ENCODE measurements at regions not wholly inside any gene's neighbourhood (a gene's known extent, or its start where the extent isn't known, plus 50 kb on each side); places are given as distances from the start of the nearest gene placed in this dataset.

DNA sequence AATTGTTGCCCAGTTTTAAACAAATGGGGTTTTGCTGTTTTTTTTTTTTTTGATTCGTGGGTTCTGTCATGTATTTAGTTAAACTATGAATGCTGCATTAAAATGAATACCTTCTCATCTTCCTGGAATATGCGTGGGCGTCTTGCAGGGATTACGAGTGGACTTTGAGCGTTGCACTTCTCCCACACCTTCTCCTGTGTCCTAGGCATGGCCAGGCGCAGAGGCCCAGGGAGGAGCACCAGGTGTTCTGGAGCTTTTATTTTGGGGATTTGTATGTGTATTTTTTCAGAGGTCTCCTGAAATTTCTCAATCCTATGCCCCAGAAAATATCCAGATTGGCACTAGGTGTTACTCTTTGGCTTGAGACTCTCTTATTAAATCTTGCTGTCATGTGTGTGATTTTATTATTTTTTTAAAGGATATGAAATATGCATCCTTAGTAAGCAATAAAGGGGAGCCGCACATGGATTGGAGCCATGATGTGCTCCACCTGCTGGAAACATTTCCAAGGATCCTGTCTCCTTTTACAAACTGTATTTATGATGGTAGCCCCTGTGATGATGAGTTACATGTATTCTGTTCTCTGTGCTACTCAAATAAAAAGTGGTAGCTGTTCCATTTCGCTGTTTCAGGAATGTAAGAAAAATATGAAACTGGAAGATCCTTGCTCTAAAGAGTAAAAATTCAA, 482.2 kb upstream of the KLF6 start:
- Histone ChIP-seq H3K4me1 (no peaks in the 10 kb centered on the region), H3K36me3 (replicated peaks) (no peaks in the 10 kb centered on the region), H3K9me3 (no peaks in the 10 kb centered on the region), H3K27me3 (ENCODE audit: low read depth) (no peaks in the 10 kb centered on the region), H3K4me3 (no peak overlapping the region)
- DNase-seq (ENCODE audit: low spot score in 2 of 2): no peak
- in situ Hi-C loops (cut with MboI; ENCODE audit: low sequenced_read_pairs): no loop called here

DNA sequence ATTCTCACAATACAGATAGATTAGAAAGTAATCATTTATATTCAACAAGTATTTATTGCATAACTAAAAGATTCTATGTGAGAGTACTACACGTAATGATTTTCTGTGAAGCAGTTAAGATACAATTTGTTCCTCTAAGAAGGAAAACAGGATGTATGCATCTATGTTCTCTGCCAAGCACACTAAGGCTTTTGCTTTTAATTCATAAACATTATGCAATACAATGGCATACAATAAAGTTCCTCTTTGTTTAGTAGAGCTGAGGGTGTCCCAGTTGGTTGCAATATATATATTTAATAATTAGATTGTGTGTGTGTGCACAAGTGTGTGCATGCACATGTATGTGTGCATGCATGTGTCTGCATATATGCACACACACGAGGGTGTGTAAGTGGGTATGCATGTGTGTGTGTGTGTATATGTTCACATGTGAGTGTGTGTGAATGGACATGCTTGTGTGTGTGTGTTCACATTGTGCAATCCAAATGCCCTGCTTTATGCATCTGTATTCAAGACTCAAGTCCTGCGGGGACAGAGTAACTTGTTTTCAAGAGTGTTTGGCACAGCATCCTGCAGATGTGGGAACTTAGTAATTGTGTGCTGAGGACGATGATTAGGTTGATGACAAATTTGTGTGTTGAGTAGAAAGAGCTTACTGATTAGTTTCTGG, 481.5 kb upstream of the KLF6 start:
- DNase-seq (ENCODE audit: low spot score in 2 of 2): no peak
- H3K4me3 ChIP-seq: no peak overlapping the region
- no peaks in the 10 kb centered on the region for H3K9me3 ChIP-seq
- no peaks in the 10 kb centered on the region for H3K36me3 ChIP-seq (replicated peaks)
- no peaks in the 10 kb centered on the region for H3K27me3 ChIP-seq (ENCODE audit: low read depth)
- H3K4me1 ChIP-seq: no peaks in the 10 kb centered on the region
- in situ Hi-C loops (cut with MboI; ENCODE audit: low sequenced_read_pairs): no loop called here

DNA sequence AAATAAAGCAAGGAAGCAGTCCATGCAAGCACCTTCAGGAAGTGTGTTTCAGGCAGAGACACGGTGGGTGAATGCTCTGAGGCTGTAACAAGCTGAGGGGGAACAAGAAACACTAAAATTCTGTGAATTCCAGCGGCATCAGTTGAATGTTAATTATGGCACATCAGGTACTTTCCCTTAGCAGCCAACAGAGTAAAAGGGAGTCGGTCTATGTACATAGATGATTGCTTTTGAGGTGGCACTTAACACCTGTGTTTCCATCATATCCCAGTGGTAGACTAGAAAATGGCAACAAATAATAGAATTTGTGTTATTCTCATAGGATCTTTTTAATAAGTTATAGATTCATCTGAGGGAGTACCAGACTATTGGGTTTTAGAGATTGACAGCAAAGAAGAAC, 481.0 kb upstream of the KLF6 start:
- no peaks in the 10 kb centered on the region for H3K9me3 ChIP-seq
- in situ Hi-C loops (cut with MboI; ENCODE audit: low sequenced_read_pairs): no loop called here
- H3K4me1 ChIP-seq: no peaks in the 10 kb centered on the region
- DNase-seq (ENCODE audit: low spot score in 2 of 2): no peak
- H3K27me3 ChIP-seq (ENCODE audit: low read depth): no peaks in the 10 kb centered on the region
- no peaks in the 10 kb centered on the region for H3K36me3 ChIP-seq (replicated peaks)
- no peak overlapping the region for H3K4me3 ChIP-seq

DNA sequence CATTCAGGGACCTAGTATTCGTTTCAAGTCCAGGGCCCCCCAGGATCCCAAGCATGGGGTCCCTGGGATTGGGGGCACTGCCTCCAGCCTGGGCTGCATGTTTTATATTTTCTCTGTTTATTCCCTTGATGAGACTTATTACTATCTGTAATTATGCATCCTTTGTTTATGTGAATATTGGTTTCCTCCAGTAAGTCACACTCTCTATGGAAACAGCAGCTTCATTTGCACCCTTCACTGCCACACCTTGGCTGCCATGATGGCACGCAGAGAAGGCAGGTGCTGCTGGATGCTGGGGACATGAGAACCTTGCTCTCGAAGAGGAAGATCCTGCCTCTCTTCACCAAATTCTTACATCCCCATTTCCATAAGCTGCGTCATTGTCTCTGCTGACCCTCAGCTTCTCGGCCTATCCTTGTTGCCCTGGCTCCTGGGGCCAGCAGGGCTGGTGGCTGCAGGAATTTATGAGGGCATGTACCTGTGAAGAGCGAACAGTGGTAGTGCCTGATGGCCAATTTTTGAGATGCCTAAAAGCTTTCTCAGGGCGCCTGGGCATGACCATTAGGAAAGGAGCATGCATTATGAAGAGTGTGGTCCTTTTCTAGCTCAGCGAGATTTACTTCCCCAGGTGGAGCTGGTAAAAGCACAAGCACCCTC, 479.3 kb upstream of the KLF6 start:
- in situ Hi-C loops (cut with MboI; ENCODE audit: low sequenced_read_pairs): no loop called here
- Histone ChIP-seq H3K4me1 (no peaks in the 10 kb centered on the region), H3K9me3 (no peaks in the 10 kb centered on the region), H3K27me3 (ENCODE audit: low read depth) (no peaks in the 10 kb centered on the region), H3K36me3 (replicated peaks) (no peaks in the 10 kb centered on the region), H3K4me3 (no peak overlapping the region)
- DNase-seq (ENCODE audit: low spot score in 2 of 2): no peak

DNA sequence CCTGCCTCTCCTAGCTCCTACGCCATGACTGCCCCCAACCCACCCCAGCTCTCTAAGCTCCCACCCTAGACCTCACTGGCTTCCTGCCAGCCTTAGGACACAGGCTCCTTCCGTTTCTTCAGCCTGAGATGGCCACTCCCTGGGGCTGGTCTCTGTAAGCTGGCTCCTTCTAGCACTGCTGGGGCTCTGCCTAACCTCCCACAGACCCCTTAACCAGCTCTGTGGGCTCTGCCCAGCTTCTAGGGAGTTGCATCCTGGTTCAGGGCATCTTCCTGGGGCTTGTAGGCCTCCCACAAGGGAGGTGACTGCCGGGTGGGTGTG, 478.6 kb upstream of the KLF6 start:
- Histone ChIP-seq H3K9me3 (no peaks in the 10 kb centered on the region), H3K36me3 (replicated peaks) (no peaks in the 10 kb centered on the region), H3K4me3 (no peak overlapping the region), H3K27me3 (ENCODE audit: low read depth) (no peaks in the 10 kb centered on the region), H3K4me1 (no peaks in the 10 kb centered on the region)
- in situ Hi-C loops (cut with MboI; ENCODE audit: low sequenced_read_pairs): no loop called here
- no peak for DNase-seq (ENCODE audit: low spot score in 2 of 2)

DNA sequence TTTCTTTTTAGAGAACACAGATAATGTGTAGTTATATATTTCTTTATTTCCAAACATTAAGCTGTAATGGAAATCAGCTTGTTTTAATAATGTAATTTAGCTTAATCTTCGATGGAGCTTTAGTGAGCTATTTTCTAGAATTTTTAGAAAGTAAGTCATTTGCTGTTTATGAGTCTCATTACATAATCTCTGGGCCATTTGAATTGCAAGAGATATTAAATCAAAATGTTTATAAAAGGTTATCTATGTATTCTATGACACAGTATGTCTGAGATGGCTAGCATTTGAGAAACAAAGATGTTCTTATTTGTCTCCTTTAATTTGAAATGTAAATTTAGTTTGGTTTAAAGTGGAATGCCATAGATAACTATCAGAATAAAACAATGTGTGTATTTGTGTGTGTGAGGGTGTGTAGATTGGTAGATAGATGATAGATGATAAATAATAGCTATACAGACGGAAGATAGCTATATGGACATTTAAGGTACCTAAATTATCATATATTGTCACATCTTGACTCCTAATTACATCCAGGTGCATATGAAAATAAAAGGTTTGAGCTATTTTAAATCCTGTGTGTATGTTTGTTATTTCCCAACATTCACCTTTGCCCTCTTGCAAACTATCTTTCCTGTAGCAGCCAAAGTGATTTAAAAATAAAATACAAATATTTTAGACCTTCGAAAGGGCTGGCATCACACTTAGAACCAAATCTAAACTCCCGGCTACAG, 478.0 kb upstream of the KLF6 start:
- Histone ChIP-seq H3K9me3 (no peaks in the 10 kb centered on the region), H3K36me3 (replicated peaks) (no peaks in the 10 kb centered on the region), H3K4me3 (no peak overlapping the region), H3K4me1 (no peaks in the 10 kb centered on the region), H3K27me3 (ENCODE audit: low read depth) (no peaks in the 10 kb centered on the region)
- DNase-seq (ENCODE audit: low spot score in 2 of 2): no peak
- in situ Hi-C loops (cut with MboI; ENCODE audit: low sequenced_read_pairs): no loop called here

DNA sequence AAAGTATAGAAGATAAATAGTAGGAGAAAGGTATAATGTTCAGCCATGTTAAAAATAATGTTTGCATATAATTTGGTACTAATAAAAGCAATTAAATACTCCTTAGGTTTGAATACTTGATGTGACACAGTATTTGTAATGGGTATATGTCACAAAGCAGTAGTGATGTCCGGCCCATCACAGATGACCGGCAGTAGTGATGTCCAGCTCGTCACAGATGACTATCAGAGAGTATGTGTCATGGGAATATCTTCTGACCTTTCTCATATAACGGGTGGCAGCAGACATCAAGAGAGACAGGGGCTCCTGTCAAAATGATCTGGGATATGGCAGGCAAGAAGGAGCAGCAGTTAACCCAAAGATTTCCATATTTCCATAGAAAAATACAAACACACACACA, 477.4 kb upstream of the KLF6 start:
- no peak overlapping the region for H3K4me3 ChIP-seq
- DNase-seq (ENCODE audit: low spot score in 2 of 2): no peak
- H3K4me1 ChIP-seq: no peaks in the 10 kb centered on the region
- H3K9me3 ChIP-seq: no peaks in the 10 kb centered on the region
- no peaks in the 10 kb centered on the region for H3K36me3 ChIP-seq (replicated peaks)
- in situ Hi-C loops (cut with MboI; ENCODE audit: low sequenced_read_pairs): no loop called here
- H3K27me3 ChIP-seq (ENCODE audit: low read depth): no peaks in the 10 kb centered on the region

DNA sequence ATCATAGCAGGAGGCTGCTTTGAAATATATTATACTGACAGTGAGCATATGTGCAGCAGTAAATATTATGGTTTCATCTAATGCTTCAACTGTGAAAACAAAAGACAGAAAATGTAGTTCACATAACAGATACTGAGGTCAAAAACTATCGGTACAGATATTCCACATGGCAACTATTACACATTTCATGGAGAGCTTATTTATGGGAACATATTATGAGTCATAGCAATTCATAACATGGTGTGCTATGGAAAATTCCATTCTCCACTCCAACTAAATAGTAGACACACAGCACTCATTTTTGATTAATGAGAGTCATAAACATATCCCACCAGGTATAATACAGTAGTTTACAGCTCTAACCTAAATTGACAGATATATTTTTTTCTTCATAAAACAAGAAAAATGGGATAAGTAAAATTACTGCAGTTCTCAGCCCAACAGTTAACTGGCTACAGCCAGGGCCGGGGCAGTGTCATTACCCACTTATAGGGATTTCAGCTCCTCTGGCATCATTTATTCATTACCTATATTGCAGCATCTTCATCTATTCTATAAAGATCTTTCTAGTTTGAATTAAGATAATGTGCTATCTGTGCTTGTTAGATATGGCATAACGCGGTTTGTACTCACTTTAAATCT, 475.6 kb upstream of the KLF6 start:
- Histone ChIP-seq H3K27me3 (ENCODE audit: low read depth) (no peaks in the 10 kb centered on the region), H3K4me3 (no peak overlapping the region), H3K9me3 (no peaks in the 10 kb centered on the region), H3K36me3 (replicated peaks) (no peaks in the 10 kb centered on the region), H3K4me1 (no peaks in the 10 kb centered on the region)
- in situ Hi-C loops (cut with MboI; ENCODE audit: low sequenced_read_pairs): no loop called here
- DNase-seq (ENCODE audit: low spot score in 2 of 2): no peak

DNA sequence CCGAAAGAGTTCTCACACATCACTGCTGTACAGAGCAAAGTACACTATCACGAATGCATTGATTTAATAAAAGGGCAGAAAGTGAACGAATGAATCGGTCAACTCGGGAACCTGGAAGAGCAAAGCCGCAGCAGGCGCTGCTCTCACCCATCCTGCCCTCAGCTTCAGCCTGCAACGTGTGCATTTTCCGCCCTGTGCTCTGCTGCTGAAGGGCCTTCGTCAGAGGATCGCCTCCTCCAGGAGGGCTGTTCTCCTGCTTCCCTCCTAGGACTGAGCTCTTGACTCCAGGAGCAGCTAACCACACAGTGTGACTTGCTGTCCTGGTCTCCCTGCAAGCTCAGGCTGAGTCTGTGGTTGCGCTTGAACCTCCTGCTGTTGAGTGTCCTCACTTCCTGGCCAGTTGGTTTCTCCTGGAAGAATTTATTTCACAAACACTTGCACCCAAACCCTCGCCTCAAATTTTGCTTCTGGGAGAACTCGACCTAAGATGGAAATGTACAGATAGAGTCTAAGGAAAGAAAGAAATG, 473.0 kb upstream of the KLF6 start:
- no peaks in the 10 kb centered on the region for H3K27me3 ChIP-seq (ENCODE audit: low read depth)
- no peaks in the 10 kb centered on the region for H3K9me3 ChIP-seq
- no peak overlapping the region for H3K4me3 ChIP-seq
- no peaks in the 10 kb centered on the region for H3K4me1 ChIP-seq
- no peaks in the 10 kb centered on the region for H3K36me3 ChIP-seq (replicated peaks)
- in situ Hi-C loops (cut with MboI; ENCODE audit: low sequenced_read_pairs): no loop called here
- DNase-seq (ENCODE audit: low spot score in 2 of 2): no peak

DNA sequence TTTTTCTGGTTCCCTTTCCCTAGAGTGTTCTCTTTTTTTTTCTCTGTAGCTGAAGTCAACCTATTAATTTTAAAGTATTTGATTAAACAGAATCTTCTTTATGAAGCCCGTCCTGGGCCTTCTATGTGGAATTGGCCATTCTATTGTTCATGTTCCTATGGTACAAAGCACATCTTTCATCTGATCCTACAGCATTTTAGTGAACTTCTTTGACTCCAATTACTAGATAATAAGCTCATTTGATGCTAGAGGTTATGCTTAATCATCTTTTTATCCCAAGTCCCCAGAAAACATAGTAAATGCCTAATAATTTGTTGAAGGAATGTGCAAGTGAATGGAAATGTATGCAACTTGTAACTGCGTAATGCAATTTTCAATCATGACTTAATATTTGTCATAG, 472.0 kb upstream of the KLF6 start:
- no peaks in the 10 kb centered on the region for H3K36me3 ChIP-seq (replicated peaks)
- no peaks in the 10 kb centered on the region for H3K27me3 ChIP-seq (ENCODE audit: low read depth)
- in situ Hi-C loops (cut with MboI; ENCODE audit: low sequenced_read_pairs): no loop called here
- H3K4me1 ChIP-seq: no peaks in the 10 kb centered on the region
- no peaks in the 10 kb centered on the region for H3K9me3 ChIP-seq
- no peak for DNase-seq (ENCODE audit: low spot score in 2 of 2)
- no peak overlapping the region for H3K4me3 ChIP-seq

DNA sequence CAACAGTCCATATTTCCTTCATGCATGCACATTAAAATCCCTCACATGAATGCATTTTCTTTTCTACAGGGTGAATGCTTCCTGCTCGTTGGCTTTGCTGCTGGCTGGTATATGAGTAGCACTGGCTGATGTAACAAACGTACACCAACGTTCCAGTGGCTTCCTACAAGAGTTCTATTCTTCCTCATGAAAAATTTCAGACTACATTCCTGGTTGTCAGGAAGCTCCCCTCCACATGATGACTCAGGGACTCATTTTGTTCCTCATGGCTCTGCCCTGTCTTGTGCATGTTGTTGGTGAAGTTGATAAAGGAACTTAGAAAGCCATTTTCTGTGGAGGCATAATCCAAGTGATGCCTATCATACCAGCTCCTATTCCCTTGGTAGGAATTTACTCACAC, 470.7 kb upstream of the KLF6 start:
- no peaks in the 10 kb centered on the region for H3K4me1 ChIP-seq
- no peaks in the 10 kb centered on the region for H3K9me3 ChIP-seq
- H3K27me3 ChIP-seq (ENCODE audit: low read depth): no peaks in the 10 kb centered on the region
- no peaks in the 10 kb centered on the region for H3K36me3 ChIP-seq (replicated peaks)
- in situ Hi-C loops (cut with MboI; ENCODE audit: low sequenced_read_pairs): no loop called here
- no peak overlapping the region for H3K4me3 ChIP-seq
- DNase-seq (ENCODE audit: low spot score in 2 of 2): no peak

DNA sequence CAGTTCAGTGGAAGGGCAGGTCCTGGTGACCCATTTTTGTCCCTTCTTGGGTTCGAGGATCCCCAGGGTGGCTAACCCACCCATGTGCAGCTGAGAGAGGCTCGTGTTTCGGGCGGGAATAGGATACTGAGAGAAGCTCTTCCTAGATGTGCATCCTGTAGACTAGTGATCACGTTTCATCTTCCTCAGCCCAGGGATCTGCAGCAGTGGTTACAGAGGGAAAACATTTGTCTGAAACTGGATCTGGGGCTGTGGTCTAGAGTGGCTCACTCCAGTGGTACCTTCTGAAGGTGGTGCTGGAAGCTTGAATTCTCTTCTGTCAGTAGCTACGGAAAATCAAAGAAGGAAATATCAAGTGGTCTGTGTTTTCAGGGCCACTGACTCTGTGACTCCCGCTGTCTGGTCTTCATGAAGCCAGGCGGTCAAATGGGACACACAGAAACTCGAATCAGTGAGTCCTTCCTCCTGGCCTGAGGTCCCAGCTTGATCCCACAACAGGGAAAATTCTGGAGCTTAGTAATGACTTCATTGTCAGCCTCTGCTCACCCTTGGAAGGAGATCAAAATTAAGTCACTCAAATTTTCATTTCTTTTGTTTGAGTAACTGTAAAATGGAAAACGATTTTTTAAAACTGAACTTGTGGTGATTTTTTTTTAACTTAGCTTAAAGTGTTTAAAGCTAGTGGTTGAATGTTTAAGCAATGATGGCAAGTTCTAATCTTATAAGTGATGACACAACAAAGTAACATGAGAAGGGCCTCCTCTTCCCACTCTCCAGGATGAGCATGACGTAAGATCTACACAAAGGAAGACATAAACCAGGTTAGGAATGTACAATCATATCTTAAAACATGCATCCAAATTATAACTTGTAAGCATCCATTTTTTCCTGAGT, 469.3 kb upstream of the KLF6 start:
- H3K9me3 ChIP-seq: no peaks in the 10 kb centered on the region
- no peak for DNase-seq (ENCODE audit: low spot score in 2 of 2)
- in situ Hi-C loops (cut with MboI; ENCODE audit: low sequenced_read_pairs): no loop called here
- H3K4me1 ChIP-seq: no peaks in the 10 kb centered on the region
- no peaks in the 10 kb centered on the region for H3K36me3 ChIP-seq (replicated peaks)
- H3K27me3 ChIP-seq (ENCODE audit: low read depth): no peaks in the 10 kb centered on the region
- no peak overlapping the region for H3K4me3 ChIP-seq

DNA sequence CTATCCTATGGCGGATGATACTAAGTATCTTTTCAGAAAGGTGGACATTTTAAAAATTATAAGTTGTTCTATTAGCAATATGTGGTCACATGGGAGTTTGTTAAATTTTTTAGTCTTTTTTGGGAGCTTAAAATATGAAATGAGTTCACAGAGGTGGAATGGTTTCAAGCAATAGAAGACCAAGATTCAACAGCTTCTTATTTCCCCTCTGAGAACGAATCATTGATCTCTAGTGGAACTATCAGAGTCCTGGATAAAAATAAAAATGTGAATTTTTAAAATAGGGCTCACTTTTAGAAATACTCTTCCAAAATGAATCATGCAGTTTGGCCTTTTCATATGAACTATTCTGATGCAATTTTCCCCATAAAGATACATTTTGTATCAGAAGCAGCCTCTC, 467.7 kb upstream of the KLF6 start:
- no peak for DNase-seq (ENCODE audit: low spot score in 2 of 2)
- Histone ChIP-seq H3K36me3 (replicated peaks) (no peaks in the 10 kb centered on the region), H3K4me1 (no peaks in the 10 kb centered on the region), H3K9me3 (no peaks in the 10 kb centered on the region), H3K4me3 (no peak overlapping the region), H3K27me3 (ENCODE audit: low read depth) (no peaks in the 10 kb centered on the region)
- in situ Hi-C loops (cut with MboI; ENCODE audit: low sequenced_read_pairs): no loop called here

Data from HAP-1 (cell line).